A673 (cell line): ENCODE measurements at regions not wholly inside any gene's neighbourhood (a gene's known extent, or its start where the extent isn't known, plus 50 kb on each side); places are given as distances from the start of the nearest gene placed in this dataset.

Experiments
- BruUV-seq: library from RNA; stranded (reverse); fragments of 400-500 nt; replicated peaks from 2 replicates; lab custom pipeline; 2021; lab: Mats Ljungman, UMichigan
- CTCF ChIA-PET: fragments of 300-600 bp; sonication (Branson Sonifier 250); formaldehyde crosslinking; loops from one replicate; lab custom pipeline; 2022; ENCODE audit warnings: antibody characterized with exemption; lab: Charles Lee
- POLR2A ChIA-PET: fragments of 300-600 bp; sonication (Branson Sonifier 250); formaldehyde crosslinking; loops from one replicate; lab custom pipeline; 2022; ENCODE audit warnings: antibody characterized with exemption; ENCODE audit not compliant: low non-redundant PET; lab: Charles Lee
- DNase-seq: peaks from one replicate; pipeline ENCODE4 v3.0.0-alpha.2; 2015; ENCODE audit warnings: low spot score
- H3K27ac ChIP-seq: fragments of 200-600 bp; sonication (generic); 2 replicates; pipeline ENCODE4 v1.5.1; 2016; ENCODE audit warnings: mixed run types, low read depth, mild to moderate bottlenecking, mixed read lengths, antibody characterized with exemption, low read length; ENCODE audit not compliant: poor library complexity, severe bottlenecking
- H3K27me3 ChIP-seq: fragments of 200-600 bp; sonication (generic); replicated peaks from 2 replicates; pipeline ENCODE4 v1.6.1; 2017; ENCODE audit warnings: mixed run types, low read depth, mild to moderate bottlenecking, mixed read lengths, antibody characterized with exemption, low read length; ENCODE audit not compliant: insufficient read depth, poor library complexity
- H3K36me3 ChIP-seq: fragments of 200-600 bp; sonication (generic); 2 replicates; pipeline ENCODE4 v1.6.1; 2016; ENCODE audit warnings: mixed run types, mild to moderate bottlenecking, mixed read lengths, antibody characterized with exemption, low read length; ENCODE audit not compliant: insufficient read depth, poor library complexity, severe bottlenecking
- H3K4me1 ChIP-seq: fragments of 200-600 bp; sonication (generic); 2 replicates; pipeline ENCODE4 v1.6.1; 2017; ENCODE audit warnings: mixed run types, mild to moderate bottlenecking, mixed read lengths, antibody characterized with exemption, low read length; ENCODE audit not compliant: insufficient read depth, poor library complexity, severe bottlenecking
- H3K4me3 ChIP-seq: fragments of 200-600 bp; sonication (generic); 2 replicates; pipeline ENCODE4 v1.5.1; 2016; ENCODE audit warnings: low read depth, mixed run types, mild to moderate bottlenecking, mixed read lengths, low read length; ENCODE audit not compliant: poor library complexity, severe bottlenecking
- H3K9me3 ChIP-seq: fragments of 200-600 bp; sonication (generic); 2 replicates; pipeline ENCODE4 v1.6.1; 2016; ENCODE audit warnings: mixed run types, low read depth, mild to moderate bottlenecking, mixed read lengths, antibody characterized with exemption, low read length; ENCODE audit not compliant: poor library complexity, severe bottlenecking
- CTCF ChIP-seq: fragments of 300-800, 200-600 bp; sonication (generic); conservative IDR thresholded peaks from 2 replicates; pipeline ENCODE4 v1.5.1; 2017; ENCODE audit warnings: low read depth, mild to moderate bottlenecking, antibody characterized with exemption, low read length, moderate library complexity, mixed read lengths
- EZH2 ChIP-seq: fragments of 200-600 bp; sonication (generic); IDR thresholded peaks from 2 replicates; pipeline ENCODE4 v1.6.1; 2017; ENCODE audit warnings: borderline replicate concordance, low read depth, mild to moderate bottlenecking, mixed read lengths, antibody characterized with exemption, low read length; ENCODE audit not compliant: poor library complexity, severe bottlenecking
- intact Hi-C: fragments of 100-400 bp; cut with micrococcal nuclease; formaldehyde crosslinking; loops from one replicate; pipeline ENCODE4 v1.10.0; 2022; ENCODE audit not compliant: unreplicated experiment

GRCh38 chr16:62516001-62516400 is 479.8 kb upstream of the CDH8 start:
- H3K4me1 ChIP-seq = no peaks in the 10 kb centered on the region
- no peak for TF ChIP-seq EZH2
- no peaks in the 10 kb centered on the region for H3K9me3 ChIP-seq
- H3K4me3 ChIP-seq = no peak overlapping the region
- no peaks in the 10 kb centered on the region for H3K36me3 ChIP-seq
- intact Hi-C loops = no loop called here
- H3K27me3 ChIP-seq = no peaks in the 10 kb centered on the region
- no peak overlapping the region for H3K27ac ChIP-seq
- no TSS peak for BruUV-seq
- ChIA-PET CTCF (no interaction called here), POLR2A (no interaction called here)
- no peak for DNase-seq

- intact Hi-C loops = no loop called here
- H3K4me1 ChIP-seq = no peaks in the 10 kb centered on the region
- no peak overlapping the region for H3K4me3 ChIP-seq
- BruUV-seq = no TSS peak
- H3K27ac ChIP-seq = no peak overlapping the region
- no peaks in the 10 kb centered on the region for H3K36me3 ChIP-seq
- H3K9me3 ChIP-seq = no peaks in the 10 kb centered on the region
- H3K27me3 ChIP-seq = no peaks in the 10 kb centered on the region
- TF ChIP-seq CTCF (no peak), EZH2 (no peak)
- CTCF ChIA-PET = no interaction called here
- DNase-seq = no peak
- POLR2A ChIA-PET = no interaction called here
These were observed 466.8 kb upstream of the CDH8 start for GRCh38 chr16:62503073-62503472.

- CTCF ChIA-PET = no interaction called here
- POLR2A ChIA-PET = no interaction called here
- Histone ChIP-seq H3K9me3 (no peaks in the 10 kb centered on the region), H3K4me3 (no peak overlapping the region), H3K27me3 (no peaks in the 10 kb centered on the region), H3K4me1 (no peaks in the 10 kb centered on the region), H3K36me3 (no peaks in the 10 kb centered on the region), H3K27ac (no peak overlapping the region)
- TF ChIP-seq EZH2 = no peak
- no peak for TF ChIP-seq CTCF
- no peak for DNase-seq
- intact Hi-C loops = no loop called here
- no TSS peak for BruUV-seq
These were observed 442.7 kb upstream of the CDH8 start for GRCh38 chr16:62478903-62479458.

- ChIA-PET CTCF (no interaction called here), POLR2A (no interaction called here)
- Histone ChIP-seq H3K27me3 (no peaks in the 10 kb centered on the region), H3K9me3 (no peaks in the 10 kb centered on the region), H3K27ac (no peak overlapping the region), H3K4me1 (no peaks in the 10 kb centered on the region), H3K4me3 (no peak overlapping the region), H3K36me3 (no peaks in the 10 kb centered on the region)
- TF ChIP-seq CTCF (no peak), EZH2 (no peak)
- no TSS peak for BruUV-seq
- intact Hi-C loops = no loop called here
- no peak for DNase-seq
These were observed 441.6 kb upstream of the CDH8 start for GRCh38 chr16:62477796-62478195.
